GM06990 (cell line): ENCODE measurements at regions not wholly inside any gene's neighbourhood (a gene's known extent, or its start where the extent isn't known, plus 50 kb on each side); places are given as distances from the start of the nearest gene placed in this dataset.

ENCODE experiments used
- DNase-seq: peaks from one replicate; pipeline ENCODE4 v3.0.0-alpha.2; 2011; ENCODE audit not compliant: insufficient read length; ENCODE audit errors: extremely low read depth
- H3K27me3 ChIP-seq: replicated peaks from 2 replicates; pipeline ENCODE4 v1.6.0; 2011; ENCODE audit warnings: low read length; ENCODE audit not compliant: control insufficient read depth, insufficient read depth
- H3K36me3 ChIP-seq: 2 replicates; pipeline ENCODE4 v1.5.1; 2011; ENCODE audit warnings: low read length; ENCODE audit not compliant: control insufficient read depth, insufficient read depth
- H3K4me3 ChIP-seq: replicated peaks from 2 replicates; pipeline ENCODE4 v1.5.1; 2011; ENCODE audit warnings: low read depth, mild to moderate bottlenecking, control low read depth, low read length
- CTCF ChIP-seq: IDR thresholded peaks from 2 replicates; pipeline ENCODE4 v1.5.1; 2011; ENCODE audit warnings: low read length, control low read depth, mild to moderate bottlenecking, inconsistent platforms; ENCODE audit not compliant: insufficient read depth, poor library complexity, severe bottlenecking

GRCh38 chr1:194039578-194039977 is 853.2 kb upstream of the B3GALT2 start:
- Histone ChIP-seq H3K4me3 (no peak overlapping the region), H3K36me3 (no peaks in the 10 kb centered on the region), H3K27me3 (no peaks in the 10 kb centered on the region)
- no peak for DNase-seq
- no peak for TF ChIP-seq CTCF

GRCh38 chr1:194033646-194034045 is 847.2 kb upstream of the B3GALT2 start:
- Histone ChIP-seq H3K4me3 (no peak overlapping the region), H3K27me3 (no peaks in the 10 kb centered on the region), H3K36me3 (no peaks in the 10 kb centered on the region)
- TF ChIP-seq CTCF, result no peak
- DNase-seq, result no peak

- no peak for DNase-seq
- Histone ChIP-seq H3K36me3 (no peaks in the 10 kb centered on the region), H3K27me3 (no peaks in the 10 kb centered on the region), H3K4me3 (no peak overlapping the region)
- no peak for TF ChIP-seq CTCF
These were observed 841.6 kb upstream of the B3GALT2 start for GRCh38 chr1:194028002-194028401.

DNA sequence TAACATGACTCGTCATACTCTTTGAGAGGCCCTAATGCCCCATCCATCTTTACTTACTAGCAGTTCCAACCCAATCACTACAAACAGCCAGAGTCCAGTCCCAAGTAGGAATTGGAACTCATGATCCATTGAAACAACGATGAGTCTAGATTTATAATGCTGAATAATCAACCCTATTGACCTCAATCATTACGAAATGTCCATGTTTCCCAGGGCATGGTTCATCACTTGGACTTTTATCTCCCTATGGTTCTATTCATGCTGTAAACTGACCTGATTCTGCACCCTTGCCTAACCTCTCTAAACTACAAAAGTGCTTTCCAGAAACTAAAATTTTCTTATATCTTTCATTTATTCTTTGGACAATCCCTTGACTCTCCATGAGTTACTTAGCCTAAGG is 840.0 kb upstream of the B3GALT2 start:
- Histone ChIP-seq H3K36me3 (no peaks in the 10 kb centered on the region), H3K27me3 (no peaks in the 10 kb centered on the region), H3K4me3 (no peak overlapping the region)
- TF ChIP-seq CTCF, result no peak
- DNase-seq, result no peak

GRCh38 chr1:194024659-194025058 is 838.2 kb upstream of the B3GALT2 start:
- TF ChIP-seq CTCF, result no peak
- no peaks in the 10 kb centered on the region for H3K27me3 ChIP-seq

DNA sequence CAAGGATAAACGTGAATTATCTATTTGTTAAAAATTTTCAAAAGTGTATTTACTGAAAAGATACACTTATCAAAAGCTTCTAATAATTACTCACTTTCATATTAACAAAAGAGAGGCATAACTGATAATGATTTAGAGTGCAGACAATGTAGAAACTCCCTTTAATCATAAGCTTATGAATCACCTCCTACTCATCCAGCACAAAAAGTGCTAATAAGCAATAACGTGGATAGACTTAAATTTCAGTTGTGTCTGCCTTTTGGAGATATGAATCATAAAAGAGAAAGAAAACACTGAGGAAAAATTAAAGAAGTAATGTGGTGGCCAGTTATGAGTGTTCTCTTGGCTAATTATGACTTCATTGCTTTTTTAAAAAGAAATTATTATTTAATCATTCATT is 827.6 kb upstream of the B3GALT2 start:
- Histone ChIP-seq H3K27me3 (no peaks in the 10 kb centered on the region), H3K4me3 (no peak overlapping the region), H3K36me3 (no peaks in the 10 kb centered on the region)
- TF ChIP-seq CTCF, result no peak
- no peak for DNase-seq

More at GRCh38 chr1:194024659-194025058, 838.2 kb upstream of the B3GALT2 start:
- H3K4me3 ChIP-seq, result no peak overlapping the region
- no peak for DNase-seq
- H3K36me3 ChIP-seq, result no peaks in the 10 kb centered on the region
